Activated CD4-positive, alpha-beta T cell treated with anti-CD3 and anti-CD28 coated beads for 36 hours (primary cell): ENCODE measurements at regions not wholly inside any gene's neighbourhood (a gene's known extent, or its start where the extent isn't known, plus 50 kb on each side); places are given as distances from the start of the nearest gene placed in this dataset.

Source experiments
- ATAC-seq: fragments of 200-7000 bp; cut with Tn5 transposase; one replicate; pipeline ENCODE4 v1.10.0; 2021; ENCODE audit warnings: mild to moderate bottlenecking, moderate library complexity
- CTCF ChIA-PET: fragments of 350-600 bp; sonication (Branson Sonifier 250); formaldehyde crosslinking; loops from one replicate; lab custom pipeline; 2021; ENCODE audit warnings: antibody characterized with exemption; lab: Charles Lee
- POLR2A ChIA-PET: fragments of 350-600 bp; sonication (Branson Sonifier 250); formaldehyde crosslinking; loops from one replicate; lab custom pipeline; 2021; ENCODE audit warnings: antibody characterized with exemption, inconsistent platforms; lab: Charles Lee
- DNase-seq: peaks from one replicate; pipeline ENCODE4 v3.0.0-alpha.2; 2020
- H3K27ac Mint-ChIP-seq: one replicate; pipeline ENCODE4 v1.8.0; 2021; ENCODE audit warnings: mixed read lengths
- H3K27me3 Mint-ChIP-seq: one replicate; pipeline ENCODE4 v1.8.0; 2021; ENCODE audit warnings: mixed read lengths
- H3K36me3 Mint-ChIP-seq: one replicate; pipeline ENCODE4 v1.8.0; 2021; ENCODE audit warnings: low read depth, mixed read lengths
- H3K4me1 Mint-ChIP-seq: one replicate; pipeline ENCODE4 v1.8.0; 2021; ENCODE audit warnings: mixed read lengths
- H3K4me3 Mint-ChIP-seq: one replicate; pipeline ENCODE4 v1.8.0; 2021; ENCODE audit warnings: mild to moderate bottlenecking, moderate library complexity, mixed read lengths
- H3K9me3 Mint-ChIP-seq: one replicate; pipeline ENCODE4 v1.8.0; 2021; ENCODE audit warnings: low read depth, mixed read lengths
- intact Hi-C, 2 experiments: fragments of 100-400 bp; cut with DNase I in 1 of 2; cut with micrococcal nuclease in 1 of 2; formaldehyde crosslinking; loops; one replicate each; pipeline versions ENCODE4 v1.14.2 to v1.15.1; 2022 to 2024; cut with DNase I, micrococcal nuclease

DNA sequence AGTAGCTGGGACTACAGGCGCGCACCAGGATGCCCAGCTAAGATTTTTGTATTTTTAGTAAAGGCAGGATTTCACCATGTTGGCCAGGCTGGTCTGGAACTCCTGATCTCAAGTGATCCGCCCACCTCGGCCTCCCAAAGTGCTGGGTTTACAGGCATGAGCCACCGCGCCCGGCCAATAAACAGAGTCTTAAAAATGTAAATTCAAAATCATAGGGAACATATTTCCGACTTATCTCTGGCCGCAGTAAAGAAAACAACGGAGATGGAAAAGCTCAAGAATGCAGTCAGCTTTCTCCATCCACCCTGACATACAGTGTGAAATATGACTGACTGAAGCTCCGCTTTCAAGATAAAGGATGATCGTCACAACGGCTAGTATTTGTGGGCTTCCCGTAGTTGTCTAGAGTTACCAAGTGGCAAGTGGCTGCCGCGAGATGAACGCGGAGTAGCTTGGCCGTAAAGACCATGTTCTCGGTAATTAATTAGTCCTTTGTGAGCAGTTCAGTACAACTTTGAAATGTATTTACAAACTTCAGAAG lies 495.1 kb upstream of the FAT1 start:
- intact Hi-C loops, result no loop called here
- POLR2A ChIA-PET, result no interaction called here
- DNase-seq (no peak), ATAC-seq (no peak)
- Mint-ChIP-seq H3K36me3 (no peaks in the 10 kb centered on the region), H3K4me3 (no peak overlapping the region), H3K27me3 (no peaks in the 10 kb centered on the region), H3K9me3 (peaks cover 4% of the 10 kb centered on the region), H3K4me1 (no peaks in the 10 kb centered on the region), H3K27ac (no peak overlapping the region)
- CTCF ChIA-PET, result no interaction called here

DNA sequence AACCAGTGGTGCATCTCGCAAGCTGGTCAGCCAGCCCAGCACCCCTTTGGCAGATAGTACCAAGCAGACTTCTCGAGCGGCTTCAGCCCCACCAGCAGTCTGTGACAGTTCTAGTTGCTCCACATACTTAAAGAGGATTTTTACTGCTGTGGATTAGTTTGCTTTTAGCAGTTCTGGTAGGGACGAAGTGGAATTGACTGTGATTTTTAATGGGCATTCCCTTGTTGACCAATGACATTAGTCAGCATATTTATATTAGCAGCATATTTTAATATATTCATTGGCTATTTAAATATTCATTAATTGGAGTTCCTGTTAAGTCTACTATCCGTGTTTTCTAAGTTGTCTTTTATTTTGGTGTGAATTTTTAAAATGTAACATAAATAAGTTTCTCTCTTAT lies 500.9 kb upstream of the FAT1 start:
- ChIA-PET CTCF (no interaction called here), POLR2A (no interaction called here)
- H3K9me3 Mint-ChIP-seq, result peaks cover 14% of the 10 kb centered on the region
- DNase-seq, result no peak
- no peak overlapping the region for H3K27ac Mint-ChIP-seq
- no peaks in the 10 kb centered on the region for H3K36me3 Mint-ChIP-seq
- ATAC-seq, result no peak
- H3K27me3 Mint-ChIP-seq, result no peaks in the 10 kb centered on the region
- intact Hi-C loops, result no loop called here
- no peak overlapping the region for H3K4me3 Mint-ChIP-seq
- no peaks in the 10 kb centered on the region for H3K4me1 Mint-ChIP-seq

DNA sequence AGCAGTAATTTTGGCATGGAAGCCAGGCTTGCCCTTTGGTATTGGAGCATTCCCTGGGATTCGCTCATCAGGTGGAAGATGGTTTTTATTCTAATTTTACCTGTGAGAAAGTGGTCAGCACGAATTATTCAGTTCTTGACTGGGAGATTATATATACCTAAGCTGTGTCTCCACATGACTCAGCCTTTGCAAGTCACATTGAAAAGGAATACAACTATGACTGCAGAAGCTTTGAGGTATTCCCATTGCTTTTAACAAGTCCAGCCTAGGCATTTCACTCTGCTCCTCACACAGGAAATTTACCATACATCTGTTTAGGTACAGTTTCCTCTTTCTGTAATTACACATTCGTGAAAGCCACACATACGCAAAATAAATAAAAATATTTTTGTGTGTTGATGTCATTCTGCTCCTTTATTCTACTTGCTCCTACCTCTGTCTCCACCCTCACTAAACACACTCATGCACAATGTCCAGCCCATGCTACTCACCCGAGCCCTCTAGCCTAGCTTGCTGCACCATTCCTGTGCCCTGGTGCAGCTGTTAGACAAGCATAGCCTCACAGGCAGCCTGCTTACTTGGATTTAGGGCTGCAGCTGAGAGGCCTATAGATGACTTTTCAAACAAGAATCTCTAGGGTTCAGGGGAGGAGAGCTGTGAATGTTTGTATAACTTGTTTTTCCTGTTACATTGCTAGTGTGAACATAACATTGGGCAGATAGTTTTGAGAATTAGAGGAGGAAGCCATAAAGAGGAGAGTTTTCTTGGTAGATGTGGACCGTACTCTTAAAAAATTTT lies 504.4 kb upstream of the FAT1 start:
- no peaks in the 10 kb centered on the region for H3K4me1 Mint-ChIP-seq
- DNase-seq (no peak), ATAC-seq (no peak)
- no peaks in the 10 kb centered on the region for H3K27me3 Mint-ChIP-seq
- H3K36me3 Mint-ChIP-seq, result no peaks in the 10 kb centered on the region
- no peak overlapping the region for H3K27ac Mint-ChIP-seq
- no peak overlapping the region for H3K4me3 Mint-ChIP-seq
- CTCF ChIA-PET, result interaction anchor here (0.7 kb wide), 1 partner anchor 127 kb away, joined by 4 read pairs; no protein-coding TSS in a partner anchor
- peaks cover 13% of the 10 kb centered on the region for H3K9me3 Mint-ChIP-seq
- intact Hi-C loops, result no loop called here
- POLR2A ChIA-PET, result no interaction called here

DNA sequence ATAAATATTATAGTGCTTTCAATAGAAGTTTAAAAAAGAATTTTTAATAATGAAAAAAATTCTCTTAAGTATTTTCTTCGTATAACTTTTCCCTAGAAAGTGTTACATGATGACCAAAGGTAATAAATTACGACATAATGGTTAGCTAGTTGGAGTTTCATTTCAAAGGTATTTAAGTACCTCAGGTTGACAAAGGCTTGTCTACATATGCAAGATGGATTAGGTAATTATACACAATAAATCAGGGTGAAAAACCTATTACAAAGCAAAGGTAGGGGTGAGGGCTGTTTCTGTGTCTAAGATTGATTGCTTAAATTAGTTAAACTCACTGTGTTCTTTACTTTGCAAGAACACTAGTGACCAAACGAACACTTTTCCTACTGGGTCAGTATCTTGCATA lies 508.5 kb upstream of the FAT1 start:
- intact Hi-C loops, result no loop called here
- no peaks in the 10 kb centered on the region for H3K27me3 Mint-ChIP-seq
- POLR2A ChIA-PET, result no interaction called here
- H3K4me1 Mint-ChIP-seq, result no peaks in the 10 kb centered on the region
- CTCF ChIA-PET, result no interaction called here
- no peak for DNase-seq
- H3K9me3 Mint-ChIP-seq, result peaks cover 10% of the 10 kb centered on the region
- H3K4me3 Mint-ChIP-seq, result no peak overlapping the region
- H3K27ac Mint-ChIP-seq, result no peak overlapping the region
- no peak for ATAC-seq
- H3K36me3 Mint-ChIP-seq, result no peaks in the 10 kb centered on the region

DNA sequence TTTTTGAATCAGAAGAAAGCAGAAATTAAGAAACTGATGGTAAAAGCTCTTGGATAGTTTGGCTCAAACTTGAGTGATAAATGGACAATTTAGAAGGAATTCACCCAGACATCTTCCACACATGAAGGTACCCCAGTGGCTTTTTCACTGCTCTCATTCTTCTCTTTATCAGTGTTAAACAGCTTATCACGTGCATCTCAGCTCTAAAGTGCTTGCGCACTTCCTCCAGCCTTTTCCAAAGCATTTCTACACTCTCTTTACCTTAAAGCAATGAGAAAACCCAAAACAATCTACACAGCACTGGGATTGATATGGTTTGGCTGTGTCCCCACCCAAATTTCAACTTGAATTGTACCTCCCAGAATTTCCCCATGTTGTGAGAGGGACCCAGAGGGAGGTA lies 509.1 kb upstream of the FAT1 start:
- no peaks in the 10 kb centered on the region for H3K4me1 Mint-ChIP-seq
- H3K9me3 Mint-ChIP-seq, result peaks cover 10% of the 10 kb centered on the region
- no peaks in the 10 kb centered on the region for H3K36me3 Mint-ChIP-seq
- ChIA-PET POLR2A (no interaction called here), CTCF (no interaction called here)
- ATAC-seq, result no peak
- H3K4me3 Mint-ChIP-seq, result no peak overlapping the region
- no peak overlapping the region for H3K27ac Mint-ChIP-seq
- intact Hi-C loops, result no loop called here
- no peak for DNase-seq
- H3K27me3 Mint-ChIP-seq, result no peaks in the 10 kb centered on the region

DNA sequence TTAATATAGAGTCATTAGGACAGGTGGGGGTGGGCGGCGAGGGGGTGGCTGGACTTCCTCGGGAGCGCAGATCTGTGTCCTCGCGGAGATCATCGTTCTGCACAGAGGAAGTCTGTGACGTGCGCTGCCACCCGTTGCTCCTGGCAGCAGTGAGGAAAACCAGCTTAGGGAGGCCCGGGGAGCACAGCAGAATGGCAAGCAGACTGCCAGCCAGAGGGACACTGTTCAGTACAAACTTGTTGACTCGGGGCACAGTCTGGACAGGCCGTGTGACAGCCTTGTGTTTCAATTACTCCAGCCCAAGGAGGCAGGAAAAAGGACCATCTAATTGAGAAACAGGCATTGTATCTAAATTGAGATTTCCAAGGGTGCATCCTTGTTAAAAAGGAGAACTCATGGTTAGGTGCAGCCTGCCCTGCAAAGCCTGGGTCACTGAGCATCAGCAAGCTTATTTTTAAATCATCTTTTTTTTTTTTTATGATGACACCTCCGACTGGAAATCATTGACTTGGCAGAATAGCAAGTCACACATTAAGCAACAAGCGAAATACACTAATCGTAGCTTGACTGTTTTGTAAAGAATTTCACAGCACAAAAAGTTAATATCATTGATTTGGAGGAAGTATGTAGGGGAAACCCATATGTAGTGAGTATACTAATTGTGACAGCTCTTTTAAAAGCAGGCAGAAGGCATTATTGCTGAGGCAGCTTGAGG lies 512.0 kb upstream of the FAT1 start:
- intact Hi-C loops, result no loop called here
- H3K4me1 Mint-ChIP-seq, result no peaks in the 10 kb centered on the region
- no peak for DNase-seq

DNA sequence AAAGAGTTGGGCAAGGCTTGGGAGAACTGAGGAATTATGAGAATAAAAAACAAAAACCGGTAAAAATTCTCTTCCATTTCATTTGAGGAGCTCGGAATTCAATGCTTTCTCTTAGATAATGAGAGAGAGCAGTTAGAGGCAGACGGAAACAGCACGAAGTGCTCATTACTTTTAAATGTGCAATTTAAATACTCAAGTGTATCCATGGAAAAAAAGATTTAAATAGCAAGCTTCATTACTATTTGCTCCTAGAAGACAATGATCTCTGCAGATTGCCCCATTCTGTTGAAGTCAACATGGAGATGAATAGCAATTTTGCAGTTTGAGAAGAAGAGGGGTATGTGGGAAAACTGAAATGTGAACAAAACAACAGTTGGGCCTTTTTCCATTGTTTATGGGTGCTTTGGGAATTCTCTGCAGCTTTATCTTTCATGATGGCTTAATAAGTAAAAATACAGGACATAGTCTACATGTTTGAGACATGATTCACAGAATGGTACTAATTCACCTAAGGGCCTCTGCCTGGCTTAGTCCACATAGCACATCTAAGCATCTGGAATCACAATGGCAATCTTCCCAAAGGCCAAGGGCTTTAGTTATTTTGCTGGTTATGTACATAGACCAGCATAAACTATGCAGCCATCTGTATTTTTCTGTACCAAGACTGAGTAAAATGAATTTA lies 512.7 kb upstream of the FAT1 start:
- ATAC-seq, result no peak
- ChIA-PET POLR2A (no interaction called here), CTCF (interaction anchor here (0.6 kb wide), 1 partner anchor 9 kb away, joined by 3 read pairs; no protein-coding TSS in a partner anchor)
- Mint-ChIP-seq H3K4me1 (no peaks in the 10 kb centered on the region), H3K4me3 (no peak overlapping the region), H3K36me3 (no peaks in the 10 kb centered on the region), H3K27me3 (no peaks in the 10 kb centered on the region), H3K27ac (no peak overlapping the region), H3K9me3 (peaks cover 8% of the 10 kb centered on the region)
- intact Hi-C loops, result no loop called here
- no peak for DNase-seq

More for the DNA sequence above, 512.0 kb upstream of the FAT1 start:
- Mint-ChIP-seq H3K36me3 (no peaks in the 10 kb centered on the region), H3K27me3 (no peaks in the 10 kb centered on the region), H3K4me3 (no peak overlapping the region), H3K9me3 (peaks cover 8% of the 10 kb centered on the region), H3K27ac (no peak overlapping the region)
- POLR2A ChIA-PET, result no interaction called here
- CTCF ChIA-PET, result interaction anchor here (0.6 kb wide), 1 partner anchor 10 kb away, joined by 3 read pairs; no protein-coding TSS in a partner anchor
- no peak for ATAC-seq

DNA sequence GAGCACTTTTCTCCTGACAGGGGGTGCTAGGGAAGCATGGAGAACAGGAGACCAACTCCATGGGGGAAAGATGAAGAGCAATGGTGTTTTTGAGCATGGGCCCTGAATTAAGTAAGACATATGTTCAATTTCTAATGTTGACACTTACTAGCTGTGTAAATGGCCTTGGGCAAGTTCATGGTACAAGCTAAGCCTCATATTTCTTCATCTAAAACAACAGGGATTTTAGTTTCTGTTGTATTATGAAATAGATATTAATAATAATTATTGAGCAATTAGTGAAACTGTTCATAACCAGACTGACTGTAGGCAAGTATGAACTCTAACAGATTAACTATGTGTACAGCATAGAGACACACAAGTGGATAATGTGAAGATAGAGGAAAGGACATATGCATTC lies 515.0 kb upstream of the FAT1 start:
- Mint-ChIP-seq H3K27me3 (no peaks in the 10 kb centered on the region), H3K36me3 (no peaks in the 10 kb centered on the region), H3K4me1 (no peaks in the 10 kb centered on the region), H3K9me3 (peaks cover 10% of the 10 kb centered on the region), H3K27ac (no peak overlapping the region), H3K4me3 (no peak overlapping the region)
- ChIA-PET POLR2A (no interaction called here), CTCF (no interaction called here)
- no peak for DNase-seq
- no peak for ATAC-seq
- intact Hi-C loops, result no loop called here

DNA sequence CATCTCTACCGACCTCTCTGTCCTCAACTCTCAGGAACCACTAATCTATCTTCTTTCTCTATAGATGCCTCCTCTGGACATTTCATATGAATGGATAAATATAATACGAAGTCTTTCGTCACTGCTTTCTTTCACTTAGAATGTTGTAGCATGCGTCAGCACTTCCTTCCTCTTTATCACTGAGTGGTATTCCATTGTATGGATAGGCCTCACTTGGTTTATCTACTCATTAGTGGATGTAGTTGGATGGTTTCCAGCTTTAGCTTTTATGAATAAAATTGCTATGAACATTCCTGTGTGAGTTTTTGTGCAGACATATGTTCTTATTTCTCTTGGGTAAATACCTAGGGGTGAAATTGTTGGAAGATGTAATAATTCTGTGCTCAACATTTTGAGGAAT lies 528.2 kb upstream of the FAT1 start:
- DNase-seq (no peak), ATAC-seq (no peak)
- no peaks in the 10 kb centered on the region for H3K4me1 Mint-ChIP-seq
- H3K36me3 Mint-ChIP-seq, result no peaks in the 10 kb centered on the region
- no peak overlapping the region for H3K4me3 Mint-ChIP-seq
- ChIA-PET CTCF (no interaction called here), POLR2A (no interaction called here)
- intact Hi-C loops, result no loop called here
- no peaks in the 10 kb centered on the region for H3K27me3 Mint-ChIP-seq
- no peak overlapping the region for H3K27ac Mint-ChIP-seq
- peaks cover 10% of the 10 kb centered on the region for H3K9me3 Mint-ChIP-seq

DNA sequence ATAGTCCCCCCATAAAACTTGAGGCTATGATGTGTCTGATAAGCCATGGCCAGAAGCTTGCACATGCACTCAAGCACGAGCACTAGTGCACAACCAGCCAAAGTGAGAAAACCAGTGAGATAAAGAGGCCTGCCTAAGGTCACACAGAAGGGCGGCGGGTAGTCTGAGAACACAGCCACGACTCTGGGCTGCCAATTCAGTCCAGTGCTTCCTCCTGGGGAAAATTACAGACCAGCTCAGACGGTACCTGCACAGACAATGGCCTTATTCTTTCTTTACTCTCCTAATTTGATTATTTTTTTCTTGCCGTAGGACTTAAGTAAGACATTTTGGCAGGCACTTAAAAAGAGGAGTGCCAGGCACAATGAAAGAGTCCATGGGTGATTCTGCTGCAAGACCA lies 533.2 kb upstream of the FAT1 start:
- Mint-ChIP-seq H3K4me3 (no peak overlapping the region), H3K4me1 (no peaks in the 10 kb centered on the region), H3K27me3 (no peaks in the 10 kb centered on the region), H3K36me3 (no peaks in the 10 kb centered on the region), H3K27ac (no peak overlapping the region), H3K9me3 (peaks cover 10% of the 10 kb centered on the region)
- intact Hi-C loops, result no loop called here
- ChIA-PET POLR2A (no interaction called here), CTCF (no interaction called here)
- no peak for ATAC-seq
- no peak for DNase-seq

DNA sequence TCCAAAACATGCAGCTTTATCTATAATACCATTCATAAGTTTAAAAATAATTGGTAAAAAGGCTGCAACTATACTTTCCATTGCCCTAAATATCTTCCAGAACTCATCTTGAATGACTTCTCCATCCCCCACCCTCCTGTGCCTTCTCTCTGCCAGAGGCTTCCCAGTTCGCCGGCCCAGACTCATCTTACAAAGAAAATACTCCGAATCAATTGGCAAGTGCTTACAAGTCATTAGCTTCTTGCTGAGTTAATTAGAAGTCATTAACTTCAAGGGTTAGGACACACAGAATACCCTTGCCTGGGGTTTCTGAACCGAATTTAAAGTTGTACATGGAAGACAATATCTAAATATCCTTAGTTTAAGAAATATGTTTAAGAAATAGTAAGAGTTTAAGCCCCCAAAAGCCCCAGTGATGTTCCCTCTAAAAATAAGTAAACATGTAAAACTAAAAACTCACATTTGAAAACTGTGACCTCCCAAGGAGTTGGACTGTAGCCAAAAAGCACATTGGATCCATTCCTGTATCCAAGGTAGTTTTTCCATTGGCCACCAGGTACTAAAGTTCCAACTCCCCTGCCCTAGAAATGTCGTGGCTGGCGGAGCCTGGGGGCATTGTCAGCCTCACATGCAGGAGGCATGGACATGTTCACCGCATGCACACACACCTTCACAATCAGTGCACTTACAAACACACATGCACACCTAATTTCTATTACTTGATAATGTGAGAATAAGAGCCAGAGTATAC lies 535.2 kb upstream of the FAT1 start:
- DNase-seq (no peak), ATAC-seq (no peak)
- CTCF ChIA-PET, result no interaction called here
- no peak overlapping the region for H3K4me3 Mint-ChIP-seq
- peaks cover 2% of the 10 kb centered on the region for H3K9me3 Mint-ChIP-seq
- POLR2A ChIA-PET, result no interaction called here
- no peaks in the 10 kb centered on the region for H3K27me3 Mint-ChIP-seq
- H3K4me1 Mint-ChIP-seq, result no peaks in the 10 kb centered on the region
- H3K36me3 Mint-ChIP-seq, result no peaks in the 10 kb centered on the region
- intact Hi-C loops, result no loop called here
- H3K27ac Mint-ChIP-seq, result no peak overlapping the region
